Activated CD4-positive, alpha-beta T cell treated with anti-CD3 and anti-CD28 coated beads, Interleukin-2, amount 50 U/mL, for 16 hours (primary cell): ENCODE measurements at regions not wholly inside any gene's neighbourhood (a gene's known extent, or its start where the extent isn't known, plus 50 kb on each side); places are given as distances from the start of the nearest gene placed in this dataset.
"Not testable (repeated sequence)": the region's sequence is repeated elsewhere in the genome, so short reads cannot be mapped to it uniquely, and the experiment has no call there.

Experiments
- DNase-seq: peaks from one replicate; pipeline ENCODE4 v3.0.0-alpha.2; 2020

DNA sequence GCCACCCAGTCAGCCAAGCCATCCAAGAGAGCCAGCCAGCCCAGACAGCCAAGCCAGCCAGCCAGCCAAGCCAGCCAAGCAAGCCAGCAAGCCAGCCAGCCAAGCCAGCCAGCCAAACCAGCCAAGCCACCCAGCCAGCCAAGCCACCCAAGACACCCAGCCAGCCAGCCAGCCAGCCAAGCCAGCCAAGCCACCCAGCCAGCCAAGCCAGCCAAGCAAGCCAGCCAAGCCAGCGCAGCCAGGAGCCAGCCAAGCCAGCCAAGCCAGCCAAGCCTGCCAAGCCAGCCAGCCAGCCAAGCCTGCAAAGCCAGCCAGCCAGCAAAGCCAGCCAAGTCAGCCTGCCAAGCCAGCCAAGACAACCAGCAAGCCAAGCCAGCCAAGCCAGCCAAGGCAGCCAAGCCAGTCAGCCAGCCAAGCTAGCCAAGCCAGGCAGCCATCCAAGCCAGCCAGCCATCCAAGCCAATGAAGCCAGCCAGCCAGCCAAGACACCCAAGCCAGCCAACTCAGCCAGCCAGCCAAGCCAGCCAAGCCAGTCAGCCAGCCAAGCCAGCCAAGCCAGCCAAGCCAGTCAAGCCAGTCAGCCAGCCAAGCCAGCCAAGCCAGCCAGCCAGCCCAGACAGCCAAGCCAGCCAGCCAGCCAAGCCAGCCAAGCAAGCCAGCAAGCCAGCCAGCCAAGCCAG, 332.2 kb upstream of the PLGLB2 start:
- DNase-seq, result not testable (repeated sequence)

DNA sequence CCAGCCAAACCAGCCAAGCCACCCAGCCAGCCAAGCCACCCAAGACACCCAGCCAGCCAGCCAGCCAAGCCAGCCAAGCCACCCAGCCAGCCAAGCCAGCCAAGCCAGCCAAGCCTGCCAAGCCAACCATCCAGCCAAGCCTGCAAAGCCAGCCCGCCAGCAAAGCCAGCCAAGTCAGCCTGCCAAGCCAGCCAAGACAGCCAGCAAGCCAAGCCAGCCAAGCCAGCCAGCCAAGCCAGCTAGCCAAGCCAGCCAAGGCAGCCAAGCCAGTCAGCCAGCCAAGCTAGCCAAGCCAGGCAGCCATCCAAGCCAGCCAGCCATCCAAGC, 331.7 kb upstream of the PLGLB2 start:
- not testable (repeated sequence) for DNase-seq

DNA sequence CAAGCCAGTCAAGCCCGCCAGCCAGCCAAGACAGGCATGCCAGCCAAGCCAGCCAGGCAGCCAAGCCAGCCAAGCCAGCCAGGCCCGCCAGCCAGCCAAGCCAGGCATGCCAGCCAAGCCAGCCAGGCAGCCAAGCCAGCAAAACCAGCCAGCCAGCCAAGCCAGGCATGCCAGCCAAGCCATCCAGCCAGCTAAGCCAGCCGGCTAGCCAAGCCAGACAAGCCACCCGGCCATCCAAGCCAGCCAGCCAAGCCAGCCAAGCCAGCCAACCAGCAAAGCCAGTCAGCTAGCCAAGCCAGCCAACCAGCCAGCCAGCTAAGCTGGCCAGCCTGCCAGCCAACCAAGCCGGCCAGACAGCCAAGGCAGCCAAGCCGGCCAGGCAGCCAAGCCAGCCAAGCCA, 330.7 kb upstream of the PLGLB2 start:
- not testable (repeated sequence) for DNase-seq

DNA sequence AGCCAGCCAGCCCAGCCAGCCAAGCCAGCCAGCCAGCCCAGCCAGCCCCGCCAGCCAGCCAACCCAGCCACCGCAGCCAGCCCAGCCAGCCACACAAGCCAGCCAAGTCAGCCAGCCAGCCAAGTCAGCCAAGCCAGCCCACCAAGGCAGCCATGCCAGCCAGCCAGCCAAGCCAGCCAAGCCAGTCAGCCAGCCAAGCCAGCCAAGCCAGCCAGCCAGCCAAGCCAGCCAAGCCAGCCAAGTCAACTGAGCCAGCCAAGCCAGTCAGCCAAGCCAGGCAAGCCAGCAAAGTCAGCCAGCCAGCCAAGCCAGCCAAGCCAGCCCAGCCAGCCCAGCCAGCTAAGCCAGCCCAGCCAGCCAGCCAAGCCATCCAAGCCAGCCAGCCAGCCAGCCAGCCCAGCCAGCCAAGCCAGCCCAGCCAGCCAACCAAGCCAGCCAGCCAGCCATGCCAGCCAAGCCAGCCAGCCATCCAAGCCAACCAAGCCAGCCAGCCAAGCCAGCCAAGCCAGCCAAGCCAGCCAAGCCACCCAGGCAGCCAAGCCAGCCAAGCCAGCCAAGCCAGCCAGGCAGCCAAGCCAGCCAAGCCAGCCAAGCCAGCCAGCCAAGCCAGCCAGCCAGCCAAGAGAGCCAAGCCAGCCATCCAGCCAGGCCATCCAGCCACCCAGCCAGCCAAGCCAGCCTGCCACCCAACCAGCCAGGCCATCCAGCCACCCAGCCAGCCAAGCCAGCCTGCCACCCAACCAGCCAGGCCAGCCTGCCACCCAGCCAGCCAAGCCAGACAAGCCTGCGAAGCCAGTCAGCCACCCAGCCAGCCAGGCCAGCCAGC, 329.9 kb upstream of the PLGLB2 start:
- DNase-seq, result not testable (repeated sequence)

GRCh38 chr2:87418823-87419822, 328.8 kb upstream of the PLGLB2 start:
- not testable (repeated sequence) for DNase-seq

DNA sequence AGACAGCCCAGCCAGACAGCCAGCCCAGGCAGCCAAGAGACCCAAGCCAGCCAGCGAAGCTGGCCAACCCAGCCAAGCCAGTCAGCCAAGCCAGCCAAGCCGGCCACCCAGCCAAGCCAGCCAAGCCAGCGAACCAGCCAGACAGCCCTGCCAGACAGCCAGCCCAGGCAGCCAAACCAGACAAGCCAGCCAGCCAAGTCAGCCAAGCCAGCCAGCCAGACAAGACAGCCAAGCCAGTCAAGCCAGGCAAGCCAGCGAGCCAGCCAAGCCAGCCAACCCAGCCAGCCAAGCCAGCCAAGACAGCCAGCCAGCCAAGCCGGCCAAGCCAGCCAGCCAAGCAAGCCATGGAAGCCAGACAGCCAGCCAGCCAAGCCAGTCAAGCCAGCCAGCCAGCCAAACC, 327.9 kb upstream of the PLGLB2 start:
- DNase-seq, result not testable (repeated sequence)

DNA sequence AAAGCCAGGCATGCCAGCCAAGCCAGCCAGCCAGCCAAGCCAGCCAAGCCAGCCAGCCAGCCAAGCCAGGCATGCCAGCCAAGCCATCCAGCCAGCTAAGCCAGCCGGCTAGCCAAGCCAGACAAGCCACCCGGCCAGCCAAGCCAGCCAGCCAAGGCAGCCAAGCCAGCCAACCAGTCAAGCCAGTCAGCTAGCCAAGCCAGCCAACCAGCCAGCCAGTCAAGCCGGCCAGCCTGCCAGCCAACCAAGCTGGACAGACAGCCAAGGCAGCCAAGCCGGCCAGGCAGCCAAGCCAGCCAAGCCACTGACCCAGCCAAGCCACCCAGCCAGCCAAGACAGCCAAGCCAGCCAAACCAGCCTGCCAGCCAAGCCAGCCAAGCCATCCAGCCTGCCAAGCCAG, 326.9 kb upstream of the PLGLB2 start:
- not testable (repeated sequence) for DNase-seq

DNA sequence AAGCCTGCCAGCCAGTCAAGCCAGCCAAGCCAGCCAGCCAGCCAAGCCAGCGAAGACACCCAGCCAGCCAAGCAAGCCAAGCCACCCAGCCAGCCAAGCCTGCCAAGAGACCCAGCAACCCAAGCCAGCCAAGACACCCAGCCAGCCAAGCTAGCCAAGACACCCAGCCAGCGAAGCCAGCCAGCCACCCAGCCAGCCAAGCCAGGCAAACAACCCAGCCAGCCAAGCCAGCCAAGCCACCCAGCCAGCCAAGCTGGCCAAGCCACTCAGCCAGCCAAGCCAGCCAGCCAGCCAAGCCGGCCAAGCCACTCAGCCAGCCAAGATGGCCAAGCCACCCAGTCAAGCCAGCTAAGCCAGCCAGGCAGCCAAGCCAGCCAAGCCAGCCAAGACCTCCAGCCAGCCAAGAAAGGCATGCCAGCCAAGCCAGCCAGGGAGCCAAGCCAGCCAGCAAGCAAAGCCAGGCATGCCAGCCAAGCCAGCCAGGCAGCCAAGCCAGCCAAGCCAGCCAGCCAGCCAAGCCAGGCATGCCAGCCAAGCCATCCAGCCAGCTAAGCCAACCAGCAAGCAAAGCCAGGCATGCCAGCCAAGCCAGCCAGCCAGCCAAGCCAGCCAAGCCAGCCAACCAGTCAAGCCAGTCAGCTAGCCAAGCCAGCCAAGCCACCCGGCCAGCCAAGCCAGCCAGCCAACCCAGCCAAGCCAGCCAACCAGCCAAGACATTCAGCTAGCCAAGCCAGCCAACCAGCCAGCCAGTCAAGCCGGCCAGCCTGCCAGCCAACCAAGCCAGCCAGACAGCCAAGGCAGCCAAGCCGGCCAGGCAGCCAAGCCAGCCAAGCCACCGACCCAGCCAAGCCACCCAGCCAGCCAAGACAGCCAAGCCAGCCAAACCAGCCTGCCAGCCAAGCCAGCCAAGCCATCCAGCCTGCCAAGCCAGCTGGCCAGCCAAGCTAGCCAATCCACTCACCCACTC, 323.8 kb upstream of the PLGLB2 start:
- not testable (repeated sequence) for DNase-seq

GRCh38 chr2:87424763-87425154, 323.1 kb upstream of the PLGLB2 start:
- DNase-seq, result not testable (repeated sequence)

DNA sequence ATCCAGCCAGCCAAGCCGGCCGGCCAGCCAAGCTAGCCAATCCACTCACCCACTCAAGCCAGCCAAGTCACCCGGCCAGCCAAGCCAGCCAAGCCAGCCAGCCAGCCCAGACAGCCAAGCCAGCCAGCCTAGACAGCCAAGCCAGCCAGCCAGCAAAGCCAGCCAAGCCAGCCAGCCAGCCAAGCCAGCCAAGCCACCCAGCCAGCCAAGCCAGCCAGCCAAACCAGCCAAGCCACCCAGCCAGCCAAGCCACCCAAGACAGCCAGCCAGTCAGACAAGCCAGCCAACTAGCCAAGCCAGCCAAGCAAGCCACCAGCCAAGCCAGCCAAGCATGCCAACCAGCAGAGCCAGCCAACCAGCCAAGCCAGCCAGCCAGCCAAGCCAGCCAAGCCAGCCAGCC, 322.7 kb upstream of the PLGLB2 start:
- DNase-seq, result not testable (repeated sequence)

DNA sequence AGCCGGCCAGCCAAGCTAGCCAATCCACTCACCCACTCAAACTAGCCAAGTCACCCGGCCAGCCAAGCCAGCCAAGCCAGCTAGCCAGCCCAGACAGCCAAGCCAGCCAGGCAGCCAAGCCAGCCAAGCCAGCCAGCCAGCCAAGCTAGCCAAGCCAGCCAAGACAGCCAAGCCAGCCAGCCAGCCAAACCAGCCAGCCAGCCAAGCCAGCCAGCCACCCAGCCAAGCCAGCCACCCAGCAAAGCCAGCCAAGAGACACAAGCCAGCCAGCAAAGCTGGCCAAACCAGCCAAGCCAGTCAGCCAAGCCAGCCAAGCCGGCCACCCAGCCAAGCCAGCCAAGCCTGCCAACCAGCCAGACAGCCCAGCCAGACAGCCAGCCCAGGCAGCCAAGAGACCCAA, 322.2 kb upstream of the PLGLB2 start:
- DNase-seq, result not testable (repeated sequence)

- DNase-seq, result not testable (repeated sequence)
Measured at GRCh38 chr2:87428452-87429130, 319.3 kb upstream of the PLGLB2 start.

DNA sequence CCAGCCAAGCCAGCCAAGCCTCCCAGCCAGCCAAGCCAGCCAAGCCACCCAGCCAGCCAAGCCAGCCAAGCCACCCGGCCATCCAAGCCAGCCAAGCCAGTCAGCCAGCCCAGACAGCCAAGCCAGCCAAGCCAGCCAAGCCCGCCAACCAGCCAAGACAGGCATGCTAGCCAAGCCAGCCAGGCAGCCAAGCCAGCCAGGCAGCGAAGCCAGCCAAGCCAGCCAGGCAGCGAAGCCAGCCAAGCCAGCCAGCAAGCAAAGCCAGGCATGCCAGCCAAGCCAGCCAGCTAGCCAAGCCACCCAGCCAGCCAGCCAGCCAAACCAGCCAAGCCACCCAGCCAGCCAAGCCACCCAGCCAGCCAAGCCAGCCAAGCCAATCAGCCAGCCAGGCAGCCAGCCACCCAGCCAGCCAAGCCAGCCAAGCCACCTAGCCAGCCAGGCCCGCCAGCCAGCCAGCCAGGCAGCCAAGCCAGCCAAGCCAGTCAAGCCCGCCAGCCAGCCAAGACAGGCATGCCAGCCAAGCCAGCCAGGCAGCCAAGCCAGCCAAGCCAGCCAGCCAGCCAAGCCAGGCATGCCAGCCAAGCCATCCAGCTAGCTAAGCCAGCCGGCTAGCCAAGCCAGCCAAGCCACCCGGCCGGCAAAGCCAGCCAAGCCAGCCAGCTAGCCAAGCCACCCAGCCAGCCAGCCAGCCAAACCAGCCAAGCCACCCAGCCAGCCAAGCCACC, 318.5 kb upstream of the PLGLB2 start:
- not testable (repeated sequence) for DNase-seq

DNA sequence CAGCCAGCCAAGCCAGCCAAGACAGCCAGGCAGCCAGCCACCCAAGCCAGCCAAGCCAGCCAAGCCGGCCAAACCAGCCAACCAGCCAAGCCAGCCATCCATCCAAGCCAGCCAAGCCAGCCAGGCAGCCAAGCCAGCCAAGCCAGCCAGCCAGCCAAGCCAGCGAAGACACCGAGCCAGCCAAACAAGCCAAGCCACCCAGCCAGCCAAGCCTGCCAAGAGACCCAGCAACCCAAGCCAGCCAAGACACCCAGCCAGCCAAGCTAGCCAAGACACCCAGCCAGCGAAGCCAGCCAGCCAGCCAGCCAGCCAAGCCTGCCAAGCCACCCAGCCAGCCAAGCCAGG, 318.0 kb upstream of the PLGLB2 start:
- DNase-seq, result not testable (repeated sequence)

DNA sequence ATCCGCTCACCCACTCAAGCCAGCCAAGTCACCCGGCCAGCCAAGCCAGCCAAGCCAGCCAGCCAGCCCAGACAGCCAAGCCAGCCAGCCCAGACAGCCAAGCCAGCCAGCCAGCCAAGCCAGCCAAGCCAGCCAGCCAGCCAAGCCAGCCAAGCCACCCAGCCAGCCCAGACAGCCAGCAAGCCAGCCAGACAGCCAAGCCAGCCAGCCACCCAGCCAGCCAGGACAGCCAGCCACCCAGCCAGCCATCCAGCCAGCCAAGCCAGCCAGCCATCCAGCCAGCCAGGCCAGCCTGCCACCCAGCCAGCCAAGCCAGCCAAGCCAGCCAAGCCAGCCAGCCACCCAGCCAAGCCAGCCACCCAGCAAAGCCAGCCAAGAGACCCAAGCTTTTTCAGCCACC, 316.8 kb upstream of the PLGLB2 start:
- not testable (repeated sequence) for DNase-seq

- DNase-seq, result not testable (repeated sequence)
Measured at GRCh38 chr2:87432711-87433453, 315.0 kb upstream of the PLGLB2 start.

GRCh38 chr2:87436007-87436406, 311.9 kb upstream of the PLGLB2 start:
- DNase-seq, result not testable (repeated sequence)

- not testable (repeated sequence) for DNase-seq
Measured at GRCh38 chr2:87437701-87438260, 310.1 kb upstream of the PLGLB2 start.

GRCh38 chr2:87438780-87439454, 309.0 kb upstream of the PLGLB2 start:
- DNase-seq, result not testable (repeated sequence)
